OCI-LY1 (cell line): ENCODE measurements at regions not wholly inside any gene's neighbourhood (a gene's known extent, or its start where the extent isn't known, plus 50 kb on each side); places are given as distances from the start of the nearest gene placed in this dataset.

Experiments
- H2AFZ ChIP-seq: fragments of 200-600 bp; sonication (generic), shearing (Covaris generic); 2 replicates; pipeline ENCODE4 v1.6.0; 2014; ENCODE audit warnings: antibody characterized with exemption, mild to moderate bottlenecking, low read length
- H3F3A ChIP-seq: fragments of 200-600 bp; sonication (generic), shearing (Covaris generic); 2 replicates; pipeline ENCODE4 v1.6.0; 2014; ENCODE audit warnings: mild to moderate bottlenecking, antibody characterized with exemption, low read length, moderate library complexity; ENCODE audit not compliant: insufficient read depth
- H3K27ac ChIP-seq: fragments of 200-600 bp; sonication (generic); 2 replicates; pipeline ENCODE4 v1.5.1; 2014; ENCODE audit warnings: low read length, mixed run types, mild to moderate bottlenecking, low read depth; ENCODE audit not compliant: poor library complexity, severe bottlenecking
- H3K27me3 ChIP-seq: fragments of 200-600 bp; sonication (generic); 2 replicates; pipeline ENCODE4 v1.6.0; 2014; ENCODE audit warnings: antibody characterized with exemption, mild to moderate bottlenecking, low read length, moderate library complexity; ENCODE audit not compliant: insufficient read depth
- H3K36me3 ChIP-seq: fragments of 200-600 bp; sonication (generic); 2 replicates; pipeline ENCODE4 v1.6.1; 2014; ENCODE audit warnings: mild to moderate bottlenecking, antibody characterized with exemption, low read length, moderate library complexity, mixed read lengths; ENCODE audit not compliant: insufficient read depth
- H3K4me1 ChIP-seq: fragments of 200-600 bp; sonication (generic); 2 replicates; pipeline ENCODE4 v1.5.1; 2014; ENCODE audit warnings: mild to moderate bottlenecking, low read length, moderate library complexity; ENCODE audit not compliant: insufficient read depth, severe bottlenecking
- H3K4me2 ChIP-seq: fragments of 200-600 bp; sonication (generic), shearing (Covaris generic); 2 replicates; pipeline ENCODE4 v1.6.1; 2014; ENCODE audit warnings: low read length
- H3K4me3 ChIP-seq: fragments of 200-600 bp; sonication (generic); 2 replicates; pipeline ENCODE4 v1.5.1; 2014; ENCODE audit warnings: low read length, low read depth, mild to moderate bottlenecking, mixed read lengths; ENCODE audit not compliant: poor library complexity, severe bottlenecking
- H3K79me2 ChIP-seq: fragments of 200-600 bp; shearing (Covaris generic); 2 replicates; pipeline ENCODE4 v1.6.1; 2016; ENCODE audit warnings: mixed run types, low read length, mixed read lengths; ENCODE audit not compliant: insufficient read depth
- H3K9ac ChIP-seq: fragments of 200-600 bp; sonication (generic), shearing (Covaris generic); 2 replicates; pipeline ENCODE4 v1.6.1; 2014; ENCODE audit warnings: mild to moderate bottlenecking, low read length, mixed read lengths
- H3K9me2 ChIP-seq: fragments of 200-600 bp; sonication (generic), shearing (Covaris generic); 2 replicates; pipeline ENCODE4 v1.6.1; 2014; ENCODE audit warnings: low read depth, mild to moderate bottlenecking, low read length, mixed read lengths
- H3K9me3 ChIP-seq: fragments of 200-600 bp; shearing (Covaris generic); 2 replicates; pipeline ENCODE4 v1.6.1; 2014; ENCODE audit warnings: low read length, mixed read lengths
- H4K20me1 ChIP-seq: fragments of 200-600 bp; sonication (generic), shearing (Covaris generic); 2 replicates; pipeline ENCODE4 v1.6.0; 2016; ENCODE audit warnings: mild to moderate bottlenecking, low read length; ENCODE audit not compliant: insufficient read depth
- EZH2 ChIP-seq: fragments of 200-600 bp; sonication (generic), shearing (Covaris generic); IDR thresholded peaks from 2 replicates; pipeline ENCODE4 v1.8.0; 2017; ENCODE audit warnings: borderline replicate concordance, mixed run types, mild to moderate bottlenecking, antibody characterized with exemption, low read length, moderate library complexity, mixed read lengths
- TF ChIP-seq, protein P1 (sequence below): fragments of 200-600 bp; sonication (generic), shearing (Covaris generic); IDR thresholded peaks from 2 replicates; pipeline ENCODE4 v1.5.1; 2017; ENCODE audit warnings: mild to moderate bottlenecking, antibody characterized with exemption, low read length, moderate library complexity, mixed read lengths

DNA sequence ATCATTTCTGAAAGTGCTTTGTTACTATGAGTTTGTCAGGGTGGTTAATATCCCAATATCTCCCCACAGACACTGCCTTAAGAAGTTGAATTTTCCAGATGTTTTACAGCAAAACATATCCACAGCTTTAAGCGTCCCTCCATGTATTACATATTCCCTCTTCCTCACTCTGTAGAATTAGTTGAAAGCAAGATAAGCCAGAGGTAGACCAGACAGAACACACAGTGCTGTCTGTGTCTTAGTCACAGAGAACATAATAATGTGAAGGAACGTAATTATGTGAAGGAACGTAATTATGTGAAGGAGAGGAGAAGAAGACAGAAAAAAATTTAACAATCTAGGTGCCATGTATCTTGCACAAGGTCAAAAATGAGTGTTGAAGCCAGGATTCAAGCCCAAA lies 81.9 kb upstream of the LRATD1 start:
- Histone ChIP-seq H3K27ac (no peak overlapping the region), H3K9me3 (no peaks in the 10 kb centered on the region), H3K79me2 (no peaks in the 10 kb centered on the region), H4K20me1 (no peaks in the 10 kb centered on the region), H2AFZ (no peak overlapping the region), H3K36me3 (no peaks in the 10 kb centered on the region), H3F3A (no peaks in the 10 kb centered on the region), H3K4me2 (no peak overlapping the region), H3K4me3 (no peak overlapping the region), H3K27me3 (no peaks in the 10 kb centered on the region; the same call in 1 of the 2 replicates), H3K9me2 (no peaks in the 10 kb centered on the region), H3K9ac (no peak overlapping the region), H3K4me1 (no peaks in the 10 kb centered on the region)
- TF ChIP-seq, protein P1, sequence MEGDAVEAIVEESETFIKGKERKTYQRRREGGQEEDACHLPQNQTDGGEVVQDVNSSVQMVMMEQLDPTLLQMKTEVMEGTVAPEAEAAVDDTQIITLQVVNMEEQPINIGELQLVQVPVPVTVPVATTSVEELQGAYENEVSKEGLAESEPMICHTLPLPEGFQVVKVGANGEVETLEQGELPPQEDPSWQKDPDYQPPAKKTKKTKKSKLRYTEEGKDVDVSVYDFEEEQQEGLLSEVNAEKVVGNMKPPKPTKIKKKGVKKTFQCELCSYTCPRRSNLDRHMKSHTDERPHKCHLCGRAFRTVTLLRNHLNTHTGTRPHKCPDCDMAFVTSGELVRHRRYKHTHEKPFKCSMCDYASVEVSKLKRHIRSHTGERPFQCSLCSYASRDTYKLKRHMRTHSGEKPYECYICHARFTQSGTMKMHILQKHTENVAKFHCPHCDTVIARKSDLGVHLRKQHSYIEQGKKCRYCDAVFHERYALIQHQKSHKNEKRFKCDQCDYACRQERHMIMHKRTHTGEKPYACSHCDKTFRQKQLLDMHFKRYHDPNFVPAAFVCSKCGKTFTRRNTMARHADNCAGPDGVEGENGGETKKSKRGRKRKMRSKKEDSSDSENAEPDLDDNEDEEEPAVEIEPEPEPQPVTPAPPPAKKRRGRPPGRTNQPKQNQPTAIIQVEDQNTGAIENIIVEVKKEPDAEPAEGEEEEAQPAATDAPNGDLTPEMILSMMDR = no peak
- TF ChIP-seq EZH2 = no peak

DNA sequence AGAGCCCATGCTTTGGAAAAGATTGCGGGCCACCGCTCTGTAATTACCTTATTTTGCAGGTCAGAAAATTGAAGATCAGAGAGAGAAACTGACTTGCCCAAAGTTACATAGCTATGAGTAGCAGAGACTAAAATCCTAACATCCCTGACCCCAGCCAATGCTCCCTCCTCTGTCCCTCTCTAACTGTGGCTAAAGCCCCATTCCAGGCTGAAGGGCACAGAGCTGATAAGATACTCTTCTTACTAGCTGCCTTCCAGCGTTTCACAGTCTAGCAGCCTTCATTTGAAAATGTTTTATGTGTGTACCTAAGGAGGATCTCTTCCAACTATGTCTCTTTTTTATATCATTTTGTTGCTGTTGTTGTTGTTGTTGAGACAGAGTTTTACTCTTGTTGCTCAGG lies 81.4 kb upstream of the LRATD1 start:
- no peak overlapping the region for H3K4me2 ChIP-seq
- H3K9me3 ChIP-seq = no peaks in the 10 kb centered on the region
- no peaks in the 10 kb centered on the region for H3K4me1 ChIP-seq
- no peaks in the 10 kb centered on the region for H3F3A ChIP-seq
- H3K4me3 ChIP-seq = no peak overlapping the region
- TF ChIP-seq, protein P1 = no peak
- no peak overlapping the region for H2AFZ ChIP-seq
- H3K27me3 ChIP-seq = no peaks in the 10 kb centered on the region; the same call in 1 of the 2 replicates
- no peaks in the 10 kb centered on the region for H3K9me2 ChIP-seq
- H3K9ac ChIP-seq = no peak overlapping the region
- no peaks in the 10 kb centered on the region for H3K36me3 ChIP-seq
- H3K27ac ChIP-seq = no peak overlapping the region
- no peaks in the 10 kb centered on the region for H3K79me2 ChIP-seq
- H4K20me1 ChIP-seq = no peaks in the 10 kb centered on the region

DNA sequence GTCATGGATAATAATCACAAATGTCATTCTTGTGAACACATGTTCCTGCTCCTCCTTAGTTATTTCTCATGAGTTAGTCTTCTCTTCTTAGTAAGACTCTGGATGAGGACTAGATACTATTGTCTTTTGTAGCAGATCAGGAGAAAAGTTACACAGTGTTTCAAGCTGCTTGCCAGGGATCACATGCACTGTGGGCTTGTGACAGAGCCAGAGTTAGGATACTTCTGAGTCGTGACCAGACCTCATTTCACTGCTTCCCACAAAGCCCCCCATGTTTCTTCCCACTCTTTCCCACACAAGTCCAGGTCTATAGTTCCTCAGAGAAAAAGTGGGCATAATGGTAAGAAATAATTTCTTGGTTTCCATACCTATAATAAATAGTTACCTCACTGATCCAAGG lies 80.2 kb upstream of the LRATD1 start:
- no peaks in the 10 kb centered on the region for H3K9me3 ChIP-seq

More for the DNA sequence above, 80.2 kb upstream of the LRATD1 start:
- Histone ChIP-seq H3K27me3 (no peaks in the 10 kb centered on the region; the same call in 1 of the 2 replicates), H2AFZ (no peak overlapping the region), H3K27ac (no peak overlapping the region), H3K9me2 (no peaks in the 10 kb centered on the region), H3K9ac (no peak overlapping the region), H3K4me3 (no peak overlapping the region), H3K79me2 (no peaks in the 10 kb centered on the region), H3K4me2 (no peak overlapping the region), H4K20me1 (no peaks in the 10 kb centered on the region), H3K36me3 (no peaks in the 10 kb centered on the region), H3K4me1 (no peaks in the 10 kb centered on the region), H3F3A (no peaks in the 10 kb centered on the region)
- no peak for TF ChIP-seq EZH2
- TF ChIP-seq, protein P1 = no peak
